Ishikawa (cell line): ENCODE measurements at regions not wholly inside any gene's neighbourhood (a gene's known extent, or its start where the extent isn't known, plus 50 kb on each side); places are given as distances from the start of the nearest gene placed in this dataset.
A peak's percentile ranks its signal among the peaks of the same experiment; 100 is the strongest.

Experiments used
- CEBPB ChIP-seq: IDR thresholded peaks from 2 replicates; pipeline ENCODE4 v1.6.1; 2012
- CREB1 ChIP-seq: IDR thresholded peaks from 2 replicates; pipeline ENCODE4 v1.6.1; 2012; ENCODE audit warnings: low read depth
- EGR1 ChIP-seq: IDR thresholded peaks from 2 replicates; pipeline ENCODE4 v1.6.1; 2012
- EP300 ChIP-seq: IDR thresholded peaks from 2 replicates; pipeline ENCODE4 v1.6.1; 2012; ENCODE audit warnings: borderline replicate concordance
- FOXM1 ChIP-seq: IDR thresholded peaks from 2 replicates; pipeline ENCODE4 v1.6.1; 2012; ENCODE audit warnings: low read depth, borderline replicate concordance
- NFIC ChIP-seq: IDR thresholded peaks from 2 replicates; pipeline ENCODE4 v1.6.1; 2012
- RAD21 ChIP-seq: IDR thresholded peaks from 2 replicates; pipeline ENCODE4 v1.6.1; 2012; ENCODE audit warnings: low read depth
- REST ChIP-seq: IDR thresholded peaks from 2 replicates; pipeline ENCODE4 v1.6.1; 2012; ENCODE audit warnings: low read depth, mild to moderate bottlenecking
- TAF1 ChIP-seq: IDR thresholded peaks from 2 replicates; pipeline ENCODE4 v1.6.1; 2012; ENCODE audit warnings: low read depth, mild to moderate bottlenecking
- TCF12 ChIP-seq: IDR thresholded peaks from 2 replicates; pipeline ENCODE4 v1.6.1; 2012; ENCODE audit warnings: low read depth
- TEAD4 ChIP-seq: IDR thresholded peaks from 2 replicates; pipeline ENCODE4 v1.6.1; 2012
- YY1 ChIP-seq: IDR thresholded peaks from 2 replicates; pipeline ENCODE4 v1.6.1; 2012; ENCODE audit warnings: low read depth
- ZBTB7A ChIP-seq: IDR thresholded peaks from 2 replicates; pipeline ENCODE4 v1.6.1; 2012; ENCODE audit warnings: low read depth
- TF ChIP-seq, protein P1 (sequence below): IDR thresholded peaks from 2 replicates; pipeline ENCODE4 v1.6.1; 2012
- TF ChIP-seq, protein P2 (sequence below): IDR thresholded peaks from 2 replicates; pipeline ENCODE4 v1.6.1; 2012

DNA sequence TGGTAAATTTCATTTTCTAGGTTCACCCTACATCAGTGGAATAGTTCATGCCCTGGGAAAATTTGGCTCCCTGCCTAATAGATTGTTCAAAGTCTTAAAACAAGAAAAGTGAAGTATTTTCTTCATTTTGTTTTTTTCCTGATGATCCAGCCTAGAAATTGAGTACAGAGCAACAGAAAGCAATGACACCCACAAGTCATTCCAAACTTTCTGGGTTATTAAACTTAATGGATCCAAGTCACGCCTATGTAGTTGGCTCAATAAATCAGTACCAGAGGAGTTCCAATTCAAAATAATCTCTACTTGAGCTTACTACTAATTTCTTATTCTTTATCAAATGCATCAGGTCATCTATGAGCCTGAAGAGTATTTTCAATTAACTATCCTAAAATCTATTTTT is 937.6 kb upstream of the SLIT2 start:
- TF ChIP-seq TEAD4 (no peak), YY1 (no peak), NFIC (0 out of 2 replicates have a peak, but pooled peaks have one; percentile 5)

DNA sequence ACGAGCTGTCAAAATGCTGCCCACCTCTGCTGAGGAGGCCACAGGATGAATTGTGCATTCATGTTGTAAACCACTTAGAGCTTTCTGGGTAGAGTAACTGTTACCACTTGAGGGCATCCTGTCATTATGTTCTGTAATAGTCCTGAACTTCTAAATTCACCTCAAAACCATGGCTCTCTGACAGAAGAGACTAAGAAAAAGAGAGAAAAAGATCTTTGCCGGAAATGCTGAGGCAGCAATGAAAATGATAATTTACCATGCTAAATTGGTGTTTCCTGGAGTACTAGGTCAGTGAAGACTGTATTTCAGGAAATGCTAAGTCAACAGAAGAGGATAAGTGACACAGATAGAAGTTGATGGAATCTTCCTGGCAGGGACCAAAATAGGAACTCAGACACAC is 942.3 kb upstream of the SLIT2 start:
- TF ChIP-seq NFIC (no peak), FOXM1 (no peak), REST (no peak), TCF12 (no peak), RAD21 (peak; percentile 54)

DNA sequence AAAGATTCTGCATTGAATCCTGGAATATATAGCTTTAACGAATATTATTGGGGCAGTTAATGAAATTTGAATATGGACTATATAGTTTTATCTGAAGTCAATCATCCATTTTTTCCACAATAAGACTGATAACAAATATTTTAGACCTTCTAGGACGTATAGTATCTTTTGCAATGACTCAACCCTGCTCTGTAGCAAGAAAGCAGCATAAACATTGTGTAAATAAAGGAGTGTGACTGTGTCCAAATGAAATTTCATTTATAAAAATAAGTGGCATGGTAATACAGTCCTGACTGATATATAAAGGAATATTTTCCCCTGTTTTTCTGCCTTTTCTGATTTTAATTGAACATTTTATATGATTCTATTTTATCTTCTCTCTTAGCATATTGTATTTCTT is 947.7 kb upstream of the SLIT2 start:
- TF ChIP-seq CEBPB (no peak), TCF12 (no peak), EGR1 (no peak), FOXM1 (no peak), TEAD4 (no peak), ZBTB7A (no peak), YY1 (no peak), EP300 (no peak), NFIC (no peak), REST (no peak), TAF1 (no peak), CREB1 (no peak), RAD21 (no peak)
- TF ChIP-seq, protein P1, sequence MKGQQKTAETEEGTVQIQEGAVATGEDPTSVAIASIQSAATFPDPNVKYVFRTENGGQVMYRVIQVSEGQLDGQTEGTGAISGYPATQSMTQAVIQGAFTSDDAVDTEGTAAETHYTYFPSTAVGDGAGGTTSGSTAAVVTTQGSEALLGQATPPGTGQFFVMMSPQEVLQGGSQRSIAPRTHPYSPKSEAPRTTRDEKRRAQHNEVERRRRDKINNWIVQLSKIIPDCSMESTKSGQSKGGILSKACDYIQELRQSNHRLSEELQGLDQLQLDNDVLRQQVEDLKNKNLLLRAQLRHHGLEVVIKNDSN: no peak
- TF ChIP-seq, protein P2, sequence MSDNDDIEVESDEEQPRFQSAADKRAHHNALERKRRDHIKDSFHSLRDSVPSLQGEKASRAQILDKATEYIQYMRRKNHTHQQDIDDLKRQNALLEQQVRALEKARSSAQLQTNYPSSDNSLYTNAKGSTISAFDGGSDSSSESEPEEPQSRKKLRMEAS: no peak

DNA sequence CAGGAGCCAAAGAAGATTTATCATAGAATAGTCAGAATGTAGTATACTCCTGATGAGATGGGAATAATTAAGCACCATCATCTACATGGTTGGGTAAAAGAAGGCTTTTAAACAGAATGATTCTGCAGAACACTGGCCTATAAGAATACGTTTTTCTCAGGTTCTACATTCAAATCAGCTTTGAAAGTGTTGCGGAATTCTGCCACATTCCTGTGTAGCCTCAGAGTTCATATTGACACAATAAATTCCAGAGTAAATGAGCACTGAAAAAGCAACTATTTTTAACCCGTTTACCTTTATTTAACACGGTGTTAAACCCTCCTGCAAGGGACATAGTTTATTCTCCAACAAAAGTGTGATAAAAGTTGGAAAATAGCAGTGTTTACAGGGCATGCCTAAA is 950.2 kb upstream of the SLIT2 start:
- TF ChIP-seq REST: no peak
- TF ChIP-seq TAF1: no peak
- no peak for TF ChIP-seq ZBTB7A
- no peak for TF ChIP-seq CEBPB
- TF ChIP-seq FOXM1: no peak
- TF ChIP-seq TEAD4: no peak

GRCh38 chr4:19300213-19300612 is 951.5 kb upstream of the SLIT2 start:
- TF ChIP-seq NFIC (no peak), FOXM1 (no peak), TAF1 (no peak), YY1 (no peak), TEAD4 (no peak), RAD21 (no peak), ZBTB7A (no peak), REST (no peak), EP300 (no peak), CEBPB (no peak), EGR1 (no peak), CREB1 (no peak), TCF12 (no peak)
- TF ChIP-seq, protein P2: no peak
- TF ChIP-seq, protein P1: no peak
